Stimulated activated memory B cell treated with anti-CD40 and anti-IgM and Interleukin-4, amounts not matched to agents 10 μg/mL and 1 μg/mL and 100 μg/mL, for 72 hours (primary cell): ENCODE measurements at regions not wholly inside any gene's neighbourhood (a gene's known extent, or its start where the extent isn't known, plus 50 kb on each side); places are given as distances from the start of the nearest gene placed in this dataset.

Source experiments
- ATAC-seq: fragments of 150-1000 bp; cut with Tn5 transposase; 2 replicates; pipeline ENCODE4 v1.10.0; 2021
- H3K27ac Mint-ChIP-seq: one replicate; pipeline ENCODE4 v1.8.0; 2022; ENCODE audit warnings: mild to moderate bottlenecking, mixed read lengths
- H3K27me3 Mint-ChIP-seq: one replicate; pipeline ENCODE4 v1.8.0; 2022; ENCODE audit warnings: mixed read lengths
- H3K36me3 Mint-ChIP-seq: one replicate; pipeline ENCODE4 v1.8.0; 2022; ENCODE audit warnings: mixed read lengths
- H3K4me1 Mint-ChIP-seq: one replicate; pipeline ENCODE4 v1.8.0; 2022; ENCODE audit warnings: mixed read lengths
- H3K4me3 Mint-ChIP-seq: one replicate; pipeline ENCODE4 v1.8.0; 2022; ENCODE audit warnings: mild to moderate bottlenecking, moderate library complexity, mixed read lengths
- H3K9me3 Mint-ChIP-seq: one replicate; pipeline ENCODE4 v1.8.0; 2022; ENCODE audit warnings: mixed read lengths

GRCh38 chr4:84394386-84394785, 104.7 kb downstream of the NKX6-1 start:
- H3K27me3 Mint-ChIP-seq = no peaks in the 10 kb centered on the region

GRCh38 chr4:84392951-84393590, 106.0 kb downstream of the NKX6-1 start:
- Mint-ChIP-seq H3K9me3 (peaks cover 3% of the 10 kb centered on the region), H3K27ac (no peak overlapping the region), H3K27me3 (no peaks in the 10 kb centered on the region), H3K4me3 (no peak overlapping the region), H3K4me1 (no peaks in the 10 kb centered on the region), H3K36me3 (no peaks in the 10 kb centered on the region)
- no peak for ATAC-seq

More at GRCh38 chr4:84394386-84394785, 104.7 kb downstream of the NKX6-1 start:
- H3K27ac Mint-ChIP-seq = no peak overlapping the region
- H3K4me1 Mint-ChIP-seq = no peaks in the 10 kb centered on the region
- H3K4me3 Mint-ChIP-seq = no peak overlapping the region
- no peak for ATAC-seq
- H3K9me3 Mint-ChIP-seq = peaks cover 3% of the 10 kb centered on the region
- H3K36me3 Mint-ChIP-seq = no peaks in the 10 kb centered on the region

- no peaks in the 10 kb centered on the region for H3K4me1 Mint-ChIP-seq
- H3K27ac Mint-ChIP-seq = no peak overlapping the region
- no peak overlapping the region for H3K4me3 Mint-ChIP-seq
- H3K9me3 Mint-ChIP-seq = peaks cover 3% of the 10 kb centered on the region
- ATAC-seq = no peak
- no peaks in the 10 kb centered on the region for H3K36me3 Mint-ChIP-seq
- no peaks in the 10 kb centered on the region for H3K27me3 Mint-ChIP-seq
Measured at GRCh38 chr4:84389406-84389805, 109.7 kb downstream of the NKX6-1 start.

- H3K9me3 Mint-ChIP-seq = peaks cover 3% of the 10 kb centered on the region
- no peak overlapping the region for H3K27ac Mint-ChIP-seq
- H3K36me3 Mint-ChIP-seq = no peaks in the 10 kb centered on the region
- no peak for ATAC-seq
- H3K4me1 Mint-ChIP-seq = no peaks in the 10 kb centered on the region
- no peaks in the 10 kb centered on the region for H3K27me3 Mint-ChIP-seq
- H3K4me3 Mint-ChIP-seq = no peak overlapping the region
Measured at GRCh38 chr4:84385203-84385602, 113.9 kb downstream of the NKX6-1 start.

- Mint-ChIP-seq H3K27ac (no peak overlapping the region), H3K27me3 (no peaks in the 10 kb centered on the region), H3K9me3 (peaks cover 3% of the 10 kb centered on the region), H3K4me3 (no peak overlapping the region), H3K4me1 (no peaks in the 10 kb centered on the region), H3K36me3 (no peaks in the 10 kb centered on the region)
- ATAC-seq = no peak
Measured at GRCh38 chr4:84384801-84385200, 114.3 kb downstream of the NKX6-1 start.

- no peaks in the 10 kb centered on the region for H3K4me1 Mint-ChIP-seq
- H3K36me3 Mint-ChIP-seq = no peaks in the 10 kb centered on the region
- peaks cover 17% of the 10 kb centered on the region for H3K27me3 Mint-ChIP-seq
- H3K27ac Mint-ChIP-seq = no peak overlapping the region
- no peaks in the 10 kb centered on the region for H3K9me3 Mint-ChIP-seq
- H3K4me3 Mint-ChIP-seq = no peak overlapping the region
- ATAC-seq = no peak
Measured at GRCh38 chr4:84381759-84382158, 117.3 kb downstream of the NKX6-1 start.

- H3K4me3 Mint-ChIP-seq = no peak overlapping the region
- no peak overlapping the region for H3K27ac Mint-ChIP-seq
- H3K27me3 Mint-ChIP-seq = peaks cover 17% of the 10 kb centered on the region
- ATAC-seq = no peak
- no peaks in the 10 kb centered on the region for H3K36me3 Mint-ChIP-seq
- H3K4me1 Mint-ChIP-seq = no peaks in the 10 kb centered on the region
- H3K9me3 Mint-ChIP-seq = no peaks in the 10 kb centered on the region
Measured at GRCh38 chr4:84379917-84380641, 119.0 kb downstream of the NKX6-1 start.

- Mint-ChIP-seq H3K9me3 (no peaks in the 10 kb centered on the region), H3K27ac (no peak overlapping the region), H3K4me3 (no peak overlapping the region), H3K36me3 (no peaks in the 10 kb centered on the region), H3K27me3 (peaks cover 17% of the 10 kb centered on the region), H3K4me1 (no peaks in the 10 kb centered on the region)
- no peak for ATAC-seq
Measured at GRCh38 chr4:84378983-84379382, 120.1 kb downstream of the NKX6-1 start.

GRCh38 chr4:84378356-84378755, 120.7 kb downstream of the NKX6-1 start:
- Mint-ChIP-seq H3K4me1 (no peaks in the 10 kb centered on the region), H3K27ac (no peak overlapping the region), H3K4me3 (no peak overlapping the region), H3K27me3 (peaks cover 17% of the 10 kb centered on the region), H3K36me3 (no peaks in the 10 kb centered on the region), H3K9me3 (no peaks in the 10 kb centered on the region)
- no peak for ATAC-seq

GRCh38 chr4:84366907-84367306, 132.2 kb downstream of the NKX6-1 start:
- H3K4me3 Mint-ChIP-seq = no peak overlapping the region
- no peak overlapping the region for H3K27ac Mint-ChIP-seq
- no peak for ATAC-seq
- no peaks in the 10 kb centered on the region for H3K36me3 Mint-ChIP-seq
- H3K9me3 Mint-ChIP-seq = peaks cover 5% of the 10 kb centered on the region
- no peaks in the 10 kb centered on the region for H3K27me3 Mint-ChIP-seq
- H3K4me1 Mint-ChIP-seq = no peaks in the 10 kb centered on the region

- no peaks in the 10 kb centered on the region for H3K36me3 Mint-ChIP-seq
- no peak overlapping the region for H3K4me3 Mint-ChIP-seq
- no peaks in the 10 kb centered on the region for H3K27me3 Mint-ChIP-seq
- ATAC-seq = no peak
- no peak overlapping the region for H3K27ac Mint-ChIP-seq
- no peaks in the 10 kb centered on the region for H3K4me1 Mint-ChIP-seq
- H3K9me3 Mint-ChIP-seq = peaks cover 10% of the 10 kb centered on the region
Measured at GRCh38 chr4:84366161-84366560, 132.9 kb downstream of the NKX6-1 start.

- ATAC-seq = no peak
- peaks cover 10% of the 10 kb centered on the region for H3K9me3 Mint-ChIP-seq
Measured at GRCh38 chr4:84362896-84363655, 136.0 kb downstream of the NKX6-1 start.

GRCh38 chr4:84342161-84342560, 156.9 kb downstream of the NKX6-1 start:
- H3K4me1 Mint-ChIP-seq = no peaks in the 10 kb centered on the region
- H3K9me3 Mint-ChIP-seq = peaks cover 15% of the 10 kb centered on the region
- no peak for ATAC-seq
- H3K27ac Mint-ChIP-seq = no peak overlapping the region
- no peaks in the 10 kb centered on the region for H3K36me3 Mint-ChIP-seq
- peaks cover 12% of the 10 kb centered on the region for H3K27me3 Mint-ChIP-seq
- no peak overlapping the region for H3K4me3 Mint-ChIP-seq

More at GRCh38 chr4:84362896-84363655, 136.0 kb downstream of the NKX6-1 start:
- H3K4me1 Mint-ChIP-seq = no peaks in the 10 kb centered on the region
- H3K27me3 Mint-ChIP-seq = no peaks in the 10 kb centered on the region
- no peak overlapping the region for H3K4me3 Mint-ChIP-seq
- no peak overlapping the region for H3K27ac Mint-ChIP-seq
- no peaks in the 10 kb centered on the region for H3K36me3 Mint-ChIP-seq

GRCh38 chr4:84341559-84341958, 157.5 kb downstream of the NKX6-1 start:
- no peaks in the 10 kb centered on the region for H3K36me3 Mint-ChIP-seq
- no peaks in the 10 kb centered on the region for H3K4me1 Mint-ChIP-seq
- no peak overlapping the region for H3K4me3 Mint-ChIP-seq

GRCh38 chr4:84338367-84338766, 160.7 kb downstream of the NKX6-1 start:
- Mint-ChIP-seq H3K4me1 (no peaks in the 10 kb centered on the region), H3K36me3 (no peaks in the 10 kb centered on the region), H3K27me3 (peaks cover 12% of the 10 kb centered on the region), H3K27ac (no peak overlapping the region), H3K4me3 (no peak overlapping the region), H3K9me3 (peaks cover 13% of the 10 kb centered on the region)
- ATAC-seq = no peak

More at GRCh38 chr4:84341559-84341958, 157.5 kb downstream of the NKX6-1 start:
- Mint-ChIP-seq H3K27ac (no peak overlapping the region), H3K9me3 (peaks cover 15% of the 10 kb centered on the region), H3K27me3 (peaks cover 12% of the 10 kb centered on the region)
- ATAC-seq = no peak
